Epithelial cell of proximal tubule (primary cell): ENCODE measurements at regions not wholly inside any gene's neighbourhood (a gene's known extent, or its start where the extent isn't known, plus 50 kb on each side); places are given as distances from the start of the nearest gene placed in this dataset.

ENCODE experiments used
- DNase-seq: peaks from one replicate; pipeline ENCODE4 v3.0.0-alpha.2; 2011; ENCODE audit warnings: low read depth
- H3K4me3 ChIP-seq: 2 replicates; pipeline ENCODE4 v1.5.1; 2011; ENCODE audit warnings: low read depth, mild to moderate bottlenecking, low read length
- CTCF ChIP-seq: conservative IDR thresholded peaks from 2 replicates; pipeline ENCODE4 v1.5.1; 2012; ENCODE audit warnings: low read depth, mild to moderate bottlenecking, low read length

GRCh38 chr10:3692387-3692999 is 92.5 kb downstream of the KLF6 start:
- DNase-seq = no peak
- no peak for TF ChIP-seq CTCF
- H3K4me3 ChIP-seq = no peak overlapping the region

- DNase-seq = no peak
- no peak for TF ChIP-seq CTCF
- H3K4me3 ChIP-seq = no peak overlapping the region
Measured at GRCh38 chr10:3691482-3691881, 93.5 kb downstream of the KLF6 start.

GRCh38 chr10:3689871-3690510 is 95.0 kb downstream of the KLF6 start:
- DNase-seq = no peak

GRCh38 chr10:3687510-3688081 is 97.4 kb downstream of the KLF6 start:
- DNase-seq = no peak
- no peak overlapping the region for H3K4me3 ChIP-seq
- no peak for TF ChIP-seq CTCF

More at GRCh38 chr10:3689871-3690510, 95.0 kb downstream of the KLF6 start:
- H3K4me3 ChIP-seq = no peak overlapping the region
- TF ChIP-seq CTCF = no peak

- DNase-seq = no peak
- H3K4me3 ChIP-seq = no peak overlapping the region
- TF ChIP-seq CTCF = no peak
Measured at GRCh38 chr10:3685384-3685783, 99.6 kb downstream of the KLF6 start.

- TF ChIP-seq CTCF = no peak
- no peak for DNase-seq
- H3K4me3 ChIP-seq = no peak overlapping the region
Measured at GRCh38 chr10:3684891-3685290, 100.1 kb downstream of the KLF6 start.
